ENCODE measurements at regions not wholly inside any gene's neighbourhood (a gene's known extent, or its start where the extent isn't known, plus 50 kb on each side); places are given as distances from the start of the nearest gene placed in this dataset.

DNA sequence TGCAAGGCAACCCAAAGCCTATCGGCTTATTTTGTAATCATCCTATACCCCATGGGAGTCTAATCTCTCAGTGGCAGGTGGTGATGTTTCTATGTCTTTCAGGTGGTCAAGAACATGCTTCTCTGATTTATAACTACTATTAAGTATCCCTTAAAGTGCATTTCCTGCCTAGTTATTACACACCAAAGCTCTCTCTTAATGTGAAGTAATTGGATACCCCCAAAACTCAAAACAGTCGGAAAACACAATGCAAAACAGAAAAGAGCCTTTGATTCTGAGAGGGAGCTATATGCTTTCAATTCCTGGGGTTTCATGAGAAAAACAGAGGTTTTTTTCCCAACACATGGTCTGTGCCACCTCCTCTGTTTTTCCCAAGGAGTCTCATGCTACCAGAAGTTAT, 416.4 kb downstream of the CSNK1G3 start:
- Mint-ChIP-seq H3K9me3 (ENCODE audit: low read depth) (no peaks in the 10 kb centered on the region), H3K4me1 (ENCODE audit: low read depth) (no peaks in the 10 kb centered on the region), H3K36me3 (ENCODE audit: insufficient read depth) (peaks cover 2% of the 10 kb centered on the region), H3K4me3 (ENCODE audit: low read depth) (no peak overlapping the region), H3K27ac (no peak overlapping the region), H3K27me3 (no peaks in the 10 kb centered on the region)
- TF ChIP-seq CTCF (IDR thresholded peaks at IDR 0.05; ENCODE audit: unreplicated experiment): no peak
- DNase-seq (ENCODE audit: low spot score, unreplicated experiment): no peak

DNA sequence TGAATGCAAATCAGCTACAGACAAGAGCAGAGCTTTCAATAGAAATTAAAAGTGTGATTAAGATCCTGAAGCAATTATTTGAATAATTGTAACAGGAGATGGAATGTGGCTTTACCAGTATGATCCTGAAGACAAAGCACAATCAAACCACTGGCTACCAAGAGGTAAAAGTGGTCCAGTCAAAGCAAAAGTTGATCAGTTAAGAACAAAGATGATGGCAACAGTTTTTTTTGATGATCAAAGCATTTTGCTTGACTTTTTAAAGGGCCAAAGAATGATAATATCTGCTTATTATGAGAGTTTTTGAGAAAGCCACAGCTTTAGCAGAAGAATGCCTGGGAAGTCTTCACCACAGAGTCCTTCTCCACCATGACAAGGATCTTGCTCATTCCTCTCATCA, 409.2 kb downstream of the CSNK1G3 start:
- H3K4me1 Mint-ChIP-seq (ENCODE audit: low read depth): no peaks in the 10 kb centered on the region
- H3K4me3 Mint-ChIP-seq (ENCODE audit: low read depth): no peak overlapping the region
- DNase-seq (ENCODE audit: low spot score, unreplicated experiment): no peak
- no peak overlapping the region for H3K27ac Mint-ChIP-seq
- TF ChIP-seq CTCF (IDR thresholded peaks at IDR 0.05; ENCODE audit: unreplicated experiment): no peak
- H3K36me3 Mint-ChIP-seq (ENCODE audit: insufficient read depth): peaks cover 2% of the 10 kb centered on the region
- H3K9me3 Mint-ChIP-seq (ENCODE audit: low read depth): peaks cover 14% of the 10 kb centered on the region
- H3K27me3 Mint-ChIP-seq: no peaks in the 10 kb centered on the region

DNA sequence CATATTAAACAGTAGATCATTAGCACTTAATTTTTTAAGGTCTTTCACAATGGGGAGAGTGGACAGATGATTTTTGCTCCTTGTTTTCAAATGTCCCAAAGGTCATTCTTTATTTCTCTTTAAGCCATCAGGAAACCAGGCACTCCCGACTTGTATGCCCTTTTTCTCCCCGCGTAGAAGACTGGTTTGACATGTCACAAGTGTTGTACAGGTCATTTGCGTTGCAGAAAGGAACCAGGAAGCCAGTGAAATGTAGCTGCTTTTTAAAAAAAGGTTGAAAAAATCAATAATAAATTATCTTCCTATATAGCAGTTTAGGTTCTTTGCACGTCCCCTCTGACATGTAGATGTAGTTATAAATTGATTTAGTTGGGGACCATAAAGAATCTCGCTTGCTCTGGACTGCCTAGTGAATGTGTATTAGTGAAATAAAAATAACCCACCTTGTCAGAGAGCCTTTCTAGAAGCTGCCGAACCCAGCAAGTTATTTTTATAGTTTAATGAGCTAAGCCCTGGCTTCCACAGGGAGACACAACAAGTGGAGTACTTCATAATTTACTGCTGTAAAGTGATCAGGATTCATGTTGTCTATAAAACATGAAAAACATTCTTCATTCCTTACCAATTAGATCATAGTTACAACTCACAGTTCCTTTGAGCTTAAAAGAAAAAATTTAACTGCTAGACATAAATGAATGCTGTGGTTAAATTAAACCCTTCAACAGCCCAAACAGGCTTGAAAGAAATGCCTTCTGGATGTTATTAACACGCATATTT, 404.6 kb downstream of the CSNK1G3 start:
- H3K27me3 Mint-ChIP-seq: no peaks in the 10 kb centered on the region
- peaks cover 26% of the 10 kb centered on the region for H3K9me3 Mint-ChIP-seq (ENCODE audit: low read depth)
- DNase-seq (ENCODE audit: low spot score, unreplicated experiment): no peak
- H3K4me1 Mint-ChIP-seq (ENCODE audit: low read depth): peaks cover 1% of the 10 kb centered on the region
- no peak overlapping the region for H3K4me3 Mint-ChIP-seq (ENCODE audit: low read depth)
- H3K36me3 Mint-ChIP-seq (ENCODE audit: insufficient read depth): peaks cover 1% of the 10 kb centered on the region
- TF ChIP-seq CTCF (IDR thresholded peaks at IDR 0.05; ENCODE audit: unreplicated experiment): no peak
- no peak overlapping the region for H3K27ac Mint-ChIP-seq

GRCh38 chr5:123914333-123914732, 402.4 kb downstream of the CSNK1G3 start:
- Mint-ChIP-seq H3K27ac (no peak overlapping the region), H3K36me3 (ENCODE audit: insufficient read depth) (peaks cover 1% of the 10 kb centered on the region), H3K4me3 (ENCODE audit: low read depth) (no peak overlapping the region), H3K9me3 (ENCODE audit: low read depth) (peaks cover 21% of the 10 kb centered on the region), H3K4me1 (ENCODE audit: low read depth) (peaks cover 1% of the 10 kb centered on the region), H3K27me3 (no peaks in the 10 kb centered on the region)
- TF ChIP-seq CTCF (IDR thresholded peaks at IDR 0.05; ENCODE audit: unreplicated experiment): no peak
- DNase-seq (ENCODE audit: low spot score, unreplicated experiment): no peak

GRCh38 chr5:123907349-123907748, 395.4 kb downstream of the CSNK1G3 start:
- no peaks in the 10 kb centered on the region for H3K36me3 Mint-ChIP-seq (ENCODE audit: insufficient read depth)
- TF ChIP-seq CTCF (IDR thresholded peaks at IDR 0.05; ENCODE audit: unreplicated experiment): no peak
- no peak for DNase-seq (ENCODE audit: low spot score, unreplicated experiment)
- no peaks in the 10 kb centered on the region for H3K4me1 Mint-ChIP-seq (ENCODE audit: low read depth)
- no peak overlapping the region for H3K27ac Mint-ChIP-seq
- H3K9me3 Mint-ChIP-seq (ENCODE audit: low read depth): no peaks in the 10 kb centered on the region
- H3K27me3 Mint-ChIP-seq: no peaks in the 10 kb centered on the region
- H3K4me3 Mint-ChIP-seq (ENCODE audit: low read depth): no peak overlapping the region
